Adipocyte (in vitro differentiated cells): ENCODE measurements at regions not wholly inside any gene's neighbourhood (a gene's known extent, or its start where the extent isn't known, plus 50 kb on each side); places are given as distances from the start of the nearest gene placed in this dataset.

ENCODE experiments used
- DNase-seq: peaks from one replicate; pipeline ENCODE4 v3.0.0-alpha.2; 2015; ENCODE audit warnings: low read depth
- H3K27me3 ChIP-seq: replicated peaks from 2 replicates; pipeline ENCODE4 v1.7.0; 2013; ENCODE audit warnings: mild to moderate bottlenecking, low read length, moderate library complexity; ENCODE audit not compliant: control insufficient read depth, insufficient read depth
- H3K36me3 ChIP-seq: 2 replicates; pipeline ENCODE4 v1.7.0; 2013; ENCODE audit warnings: low read length, mild to moderate bottlenecking, moderate library complexity; ENCODE audit not compliant: control insufficient read depth, insufficient read depth, severe bottlenecking
- H3K4me1 ChIP-seq: 2 replicates; pipeline ENCODE4 v1.7.0; 2013; ENCODE audit warnings: mild to moderate bottlenecking, low read length, moderate library complexity; ENCODE audit not compliant: control insufficient read depth, insufficient read depth
- H3K4me3 ChIP-seq: 2 replicates; pipeline ENCODE4 v1.7.0; 2013; ENCODE audit warnings: mild to moderate bottlenecking, low read length, moderate library complexity
- H3K9ac ChIP-seq: 2 replicates; pipeline ENCODE4 v1.7.0; 2013; ENCODE audit warnings: mild to moderate bottlenecking, low read length, moderate library complexity
- H3K9me3 ChIP-seq: 2 replicates; pipeline ENCODE4 v1.7.0; 2013; ENCODE audit warnings: mild to moderate bottlenecking, low read length, moderate library complexity; ENCODE audit not compliant: control insufficient read depth

DNA sequence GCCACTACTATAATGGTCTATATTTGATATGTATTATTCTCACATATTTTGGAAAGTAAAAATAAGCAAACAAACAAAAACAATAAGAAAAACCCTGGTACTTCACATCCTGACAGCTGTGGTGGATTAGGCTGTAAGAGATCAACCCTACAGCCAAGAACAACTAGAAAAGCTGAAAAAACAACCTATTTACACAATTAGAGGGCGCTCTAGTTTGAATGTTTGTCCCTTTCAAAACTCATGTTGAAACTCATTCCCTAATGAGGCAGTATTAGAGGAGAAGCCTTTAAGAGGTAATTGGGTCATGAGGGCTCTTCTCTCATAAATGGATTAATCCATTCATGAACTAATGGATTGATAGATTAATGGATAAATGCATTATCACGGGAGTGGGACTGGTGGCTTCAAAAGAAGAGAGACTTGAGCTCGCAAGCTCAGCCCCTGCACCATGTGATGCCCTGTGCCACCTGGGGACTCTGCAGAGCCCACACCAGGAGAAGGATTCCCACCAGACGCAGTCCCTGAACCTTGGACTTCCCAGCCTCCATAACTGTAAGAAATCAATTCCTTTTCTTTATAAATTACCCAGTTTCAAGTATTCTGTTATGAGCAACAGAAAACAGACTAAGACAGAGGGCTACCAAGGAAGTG, 733.9 kb upstream of the ARGLU1 start:
- no peak overlapping the region for H3K9ac ChIP-seq
- DNase-seq: peak; percentile 28
- H3K9me3 ChIP-seq: no peaks in the 10 kb centered on the region
- no peak overlapping the region for H3K4me3 ChIP-seq
- H3K27me3 ChIP-seq: no peaks in the 10 kb centered on the region
- H3K4me1 ChIP-seq: no peaks in the 10 kb centered on the region
- H3K36me3 ChIP-seq: no peaks in the 10 kb centered on the region

DNA sequence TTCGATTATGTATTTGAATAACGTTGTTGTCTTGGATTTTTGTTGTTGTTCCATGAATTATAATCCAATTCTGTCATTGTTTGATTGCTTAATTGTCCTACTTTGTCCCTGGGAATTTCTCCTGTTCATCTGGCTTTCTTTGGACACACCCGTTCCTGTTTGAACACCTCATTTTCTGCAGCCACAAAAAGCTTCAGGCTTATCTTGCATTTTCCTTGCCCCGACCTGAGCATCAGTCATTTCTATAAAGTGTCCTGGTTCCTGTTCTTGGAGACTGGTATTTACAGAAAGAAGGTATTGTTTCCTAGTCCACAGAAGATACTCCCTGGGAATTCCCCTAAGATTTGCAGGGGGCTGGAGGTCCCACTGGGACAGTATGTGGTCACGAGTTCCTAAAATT, 731.8 kb upstream of the ARGLU1 start:
- H3K4me1 ChIP-seq: peaks cover 11% of the 10 kb centered on the region
- no peaks in the 10 kb centered on the region for H3K27me3 ChIP-seq
- DNase-seq: no peak
- no peak overlapping the region for H3K9ac ChIP-seq
- H3K9me3 ChIP-seq: no peaks in the 10 kb centered on the region
- H3K36me3 ChIP-seq: no peaks in the 10 kb centered on the region
- H3K4me3 ChIP-seq: no peak overlapping the region

DNA sequence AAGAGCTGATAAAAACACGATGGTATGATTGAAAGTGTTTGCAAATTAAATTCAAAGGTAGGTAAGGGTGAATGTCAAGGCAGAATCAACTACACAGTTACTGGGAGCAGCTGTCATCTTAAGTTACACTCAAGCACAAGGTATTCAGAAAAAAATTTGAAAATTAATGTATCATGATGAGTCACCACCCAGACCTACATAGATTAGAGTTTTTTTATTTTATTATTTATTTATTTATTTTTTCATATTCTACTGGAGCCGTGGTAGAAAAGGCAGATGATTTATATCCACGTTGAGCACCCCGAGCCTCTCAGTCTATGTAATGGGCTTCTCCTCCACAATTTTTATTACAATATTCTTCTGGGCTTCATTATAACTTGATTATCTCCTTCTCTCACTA, 728.9 kb upstream of the ARGLU1 start:
- Histone ChIP-seq H3K9me3 (no peaks in the 10 kb centered on the region), H3K27me3 (no peaks in the 10 kb centered on the region), H3K36me3 (no peaks in the 10 kb centered on the region), H3K9ac (no peak overlapping the region), H3K4me1 (peaks cover 16% of the 10 kb centered on the region), H3K4me3 (no peak overlapping the region)
- peak; percentile 25 for DNase-seq

DNA sequence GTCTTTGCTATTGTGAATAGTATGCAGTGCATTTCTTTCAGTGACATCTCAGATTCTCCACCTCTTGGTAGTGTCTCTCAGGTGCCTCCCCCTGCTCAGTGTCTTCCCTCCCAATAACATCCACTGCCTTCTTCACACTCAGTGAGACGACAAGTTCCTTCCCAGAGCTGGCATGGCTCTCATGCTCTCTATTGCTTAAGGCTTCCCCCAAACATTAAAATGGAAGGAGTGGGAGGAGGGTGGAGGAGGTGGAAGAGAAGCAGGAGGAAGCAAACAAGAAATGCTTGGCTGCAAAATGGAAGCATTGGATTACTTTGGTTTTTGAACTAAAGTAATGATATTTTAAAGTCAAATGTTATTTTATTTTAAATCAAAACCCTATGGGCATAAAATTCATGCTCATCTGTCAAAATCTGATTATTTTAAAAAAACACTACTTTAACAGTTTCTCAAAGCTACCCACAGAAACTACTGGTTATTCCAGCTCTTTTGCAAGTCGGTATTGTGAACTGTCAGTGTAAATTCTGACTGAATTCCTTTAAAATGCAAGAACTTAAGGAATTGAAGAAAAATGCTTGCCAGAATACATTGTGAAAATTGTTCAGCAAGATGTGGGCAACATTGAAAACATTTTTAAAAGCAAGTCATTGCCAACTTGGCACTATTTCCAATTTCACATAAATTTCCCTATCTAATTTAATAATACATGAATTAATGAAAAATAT, 727.6 kb upstream of the ARGLU1 start:
- no peaks in the 10 kb centered on the region for H3K36me3 ChIP-seq
- H3K4me1 ChIP-seq: peaks cover 16% of the 10 kb centered on the region
- no peak overlapping the region for H3K4me3 ChIP-seq
- H3K27me3 ChIP-seq: no peaks in the 10 kb centered on the region
- peak; percentile 63 for DNase-seq
- no peaks in the 10 kb centered on the region for H3K9me3 ChIP-seq
- H3K9ac ChIP-seq: no peak overlapping the region

DNA sequence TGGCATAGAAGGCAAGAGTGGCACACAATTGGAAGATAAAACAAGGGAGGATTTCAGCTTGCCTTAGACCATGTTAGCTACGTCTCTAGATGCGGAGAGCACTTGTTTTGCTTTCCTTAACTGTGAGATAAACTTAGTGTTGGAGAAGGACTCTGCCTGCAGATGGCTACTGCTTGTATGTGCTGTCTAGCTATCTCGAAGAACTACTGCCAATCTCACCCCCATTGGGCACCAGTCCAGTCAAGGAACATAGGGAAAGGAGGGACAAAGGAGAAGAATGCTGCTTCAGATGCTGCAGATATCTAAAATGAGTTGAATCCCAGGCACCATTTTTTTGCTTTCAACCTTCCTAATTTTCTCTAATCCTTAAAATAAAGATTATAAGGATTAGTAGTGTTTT, 726.0 kb upstream of the ARGLU1 start:
- Histone ChIP-seq H3K4me3 (peak overlapping the region; percentile 41), H3K9ac (no peak overlapping the region), H3K4me1 (peaks cover 16% of the 10 kb centered on the region), H3K36me3 (no peaks in the 10 kb centered on the region), H3K27me3 (no peaks in the 10 kb centered on the region), H3K9me3 (no peaks in the 10 kb centered on the region)
- no peak for DNase-seq

DNA sequence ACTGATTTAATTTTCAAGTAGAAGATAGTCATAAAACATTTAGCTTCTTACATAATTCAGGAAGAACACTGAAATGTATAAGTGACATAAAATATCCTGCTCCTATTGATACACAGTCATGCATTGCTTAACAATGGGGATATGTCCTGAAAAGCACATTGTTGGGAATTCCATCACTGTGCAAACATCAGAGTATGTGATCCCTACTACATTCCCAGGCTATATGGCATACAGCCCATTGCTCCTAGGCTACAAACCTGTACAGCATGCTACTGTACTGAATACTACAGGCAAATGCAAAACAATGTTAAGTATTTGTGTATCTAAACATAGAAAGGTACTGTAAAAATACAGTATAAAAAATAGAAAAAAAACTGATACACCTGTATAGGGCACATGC, 723.9 kb upstream of the ARGLU1 start:
- peaks cover 16% of the 10 kb centered on the region for H3K4me1 ChIP-seq
- no peaks in the 10 kb centered on the region for H3K36me3 ChIP-seq
- DNase-seq: no peak
- H3K9me3 ChIP-seq: no peaks in the 10 kb centered on the region
- no peak overlapping the region for H3K4me3 ChIP-seq
- H3K9ac ChIP-seq: no peak overlapping the region
- no peaks in the 10 kb centered on the region for H3K27me3 ChIP-seq

DNA sequence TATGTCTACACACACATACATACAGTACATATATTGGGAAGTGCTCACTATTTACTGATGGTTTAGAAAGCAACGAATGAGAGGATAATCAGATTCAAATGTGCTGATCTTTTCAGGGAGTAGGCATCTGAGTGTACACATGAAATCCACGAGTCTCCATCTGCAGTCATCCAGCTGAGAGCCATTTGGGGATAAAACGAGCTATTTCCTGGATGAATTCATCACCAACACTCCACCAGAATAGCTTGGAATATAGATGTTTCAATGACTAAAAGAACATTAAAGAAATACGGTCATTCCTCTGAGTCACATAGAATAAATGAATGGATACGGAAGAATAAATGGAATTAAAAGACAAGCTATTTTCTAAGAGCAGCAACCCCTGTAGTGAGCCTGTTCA, 721.6 kb upstream of the ARGLU1 start:
- DNase-seq: peak; percentile 25
- H3K4me3 ChIP-seq: no peak overlapping the region

DNA sequence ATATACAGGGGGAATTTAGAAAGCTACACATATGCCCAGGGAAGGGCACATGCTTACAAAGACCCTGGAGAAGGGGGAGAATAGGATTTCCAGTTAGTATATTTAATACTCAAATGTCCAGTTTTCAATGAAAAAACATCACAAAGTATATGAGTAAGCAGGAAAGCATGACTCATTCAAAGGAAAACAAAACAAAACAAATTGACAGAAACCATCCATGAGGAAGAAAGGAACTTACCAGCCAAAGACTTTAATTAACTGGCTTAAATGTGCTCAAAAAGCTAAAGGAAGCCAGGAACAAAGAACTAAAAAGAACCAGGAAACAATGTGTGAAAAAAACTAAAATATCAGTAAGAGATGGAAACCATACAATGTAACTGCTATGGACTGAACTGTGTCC, 716.2 kb upstream of the ARGLU1 start:
- no peaks in the 10 kb centered on the region for H3K9me3 ChIP-seq
- H3K36me3 ChIP-seq: no peaks in the 10 kb centered on the region
- DNase-seq: peak; percentile 65
- H3K4me1 ChIP-seq: peaks cover 3% of the 10 kb centered on the region
- H3K9ac ChIP-seq: no peak overlapping the region
- H3K27me3 ChIP-seq: no peaks in the 10 kb centered on the region
- no peak overlapping the region for H3K4me3 ChIP-seq

More for the DNA sequence above, 721.6 kb upstream of the ARGLU1 start:
- Histone ChIP-seq H3K4me1 (peaks cover 5% of the 10 kb centered on the region), H3K9ac (no peak overlapping the region), H3K9me3 (no peaks in the 10 kb centered on the region), H3K27me3 (no peaks in the 10 kb centered on the region), H3K36me3 (no peaks in the 10 kb centered on the region)

DNA sequence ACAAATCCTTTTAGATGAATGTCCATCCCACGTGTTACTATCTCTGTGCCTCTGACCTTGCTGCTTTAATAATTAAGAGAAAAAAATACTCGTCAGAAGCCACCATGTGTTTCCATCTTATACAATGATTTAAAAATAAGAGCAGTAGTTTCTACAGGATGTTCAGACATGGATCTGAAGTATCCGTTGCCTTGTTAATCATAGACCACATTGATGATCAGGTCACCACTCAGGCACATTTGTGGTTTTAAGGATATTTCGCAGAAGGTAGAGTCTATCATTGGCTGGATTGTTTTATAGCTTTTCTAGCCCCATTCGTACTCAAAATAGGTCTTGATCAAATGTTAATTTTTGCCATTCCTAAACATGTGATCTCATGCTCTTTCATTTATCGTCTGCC, 710.0 kb upstream of the ARGLU1 start:
- H3K27me3 ChIP-seq: no peaks in the 10 kb centered on the region
- no peak for DNase-seq
- H3K9ac ChIP-seq: no peak overlapping the region
- H3K4me1 ChIP-seq: peaks cover 11% of the 10 kb centered on the region
- H3K4me3 ChIP-seq: no peak overlapping the region
- H3K36me3 ChIP-seq: no peaks in the 10 kb centered on the region
- H3K9me3 ChIP-seq: no peaks in the 10 kb centered on the region

DNA sequence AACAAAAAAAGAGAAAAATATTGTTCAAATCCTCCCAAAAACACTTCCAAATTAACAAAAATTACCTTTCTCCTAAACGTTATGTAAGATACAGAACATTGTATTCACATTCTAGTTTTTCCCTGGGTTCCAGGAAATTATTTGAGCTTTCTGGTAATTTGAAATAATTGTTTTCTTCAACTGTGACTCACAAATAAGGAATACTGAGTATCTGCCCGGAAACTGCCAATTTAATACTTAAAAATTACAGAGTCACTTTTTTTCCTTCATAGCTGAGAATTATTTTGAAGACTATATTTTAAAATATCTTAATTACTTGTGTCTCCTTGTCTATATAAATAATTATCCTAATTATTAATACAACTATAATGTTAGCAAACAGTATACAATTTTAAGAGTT, 709.0 kb upstream of the ARGLU1 start:
- no peaks in the 10 kb centered on the region for H3K36me3 ChIP-seq

DNA sequence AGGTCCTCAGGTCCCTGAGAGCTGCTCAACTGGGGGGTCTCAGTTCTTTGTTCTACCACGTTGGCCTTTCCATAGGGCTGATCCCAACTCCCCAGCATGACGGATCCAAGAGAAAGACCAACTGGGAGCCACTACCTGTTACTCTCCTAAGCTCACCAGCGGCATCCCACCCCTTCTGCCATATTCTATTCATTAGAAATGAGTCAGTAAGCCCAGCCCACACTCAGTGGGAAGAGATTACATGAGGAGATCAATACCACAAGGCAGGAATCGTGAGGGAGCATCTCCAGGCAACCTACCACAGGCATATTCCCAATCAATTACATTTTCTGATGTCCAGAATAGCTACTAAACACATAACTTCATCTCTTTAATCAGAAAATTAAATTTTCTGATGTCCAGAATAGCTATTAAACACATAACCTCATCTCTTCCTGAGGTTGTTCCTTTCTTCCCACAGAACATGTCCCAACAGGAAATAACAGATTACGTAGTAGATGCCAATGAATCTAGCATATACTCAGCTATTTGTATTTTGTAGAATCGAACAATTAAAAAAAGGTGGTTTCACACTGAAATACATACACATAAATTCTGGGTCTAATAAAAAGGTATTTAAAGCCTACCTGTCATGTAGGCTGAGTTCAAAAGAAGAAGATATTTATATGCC, 708.1 kb upstream of the ARGLU1 start:
- no peaks in the 10 kb centered on the region for H3K36me3 ChIP-seq
- no peak overlapping the region for H3K4me3 ChIP-seq
- H3K9me3 ChIP-seq: no peaks in the 10 kb centered on the region
- no peak for DNase-seq
- H3K27me3 ChIP-seq: no peaks in the 10 kb centered on the region
- H3K9ac ChIP-seq: no peak overlapping the region
- peaks cover 11% of the 10 kb centered on the region for H3K4me1 ChIP-seq

More for the DNA sequence above, 709.0 kb upstream of the ARGLU1 start:
- no peak overlapping the region for H3K4me3 ChIP-seq
- no peak overlapping the region for H3K9ac ChIP-seq
- peak; percentile 50 for DNase-seq
- no peaks in the 10 kb centered on the region for H3K9me3 ChIP-seq
- H3K27me3 ChIP-seq: no peaks in the 10 kb centered on the region
- H3K4me1 ChIP-seq: peaks cover 11% of the 10 kb centered on the region
